ENCODE measurements at regions not wholly inside any gene's neighbourhood (a gene's known extent, or its start where the extent isn't known, plus 50 kb on each side); places are given as distances from the start of the nearest gene placed in this dataset.

DNA sequence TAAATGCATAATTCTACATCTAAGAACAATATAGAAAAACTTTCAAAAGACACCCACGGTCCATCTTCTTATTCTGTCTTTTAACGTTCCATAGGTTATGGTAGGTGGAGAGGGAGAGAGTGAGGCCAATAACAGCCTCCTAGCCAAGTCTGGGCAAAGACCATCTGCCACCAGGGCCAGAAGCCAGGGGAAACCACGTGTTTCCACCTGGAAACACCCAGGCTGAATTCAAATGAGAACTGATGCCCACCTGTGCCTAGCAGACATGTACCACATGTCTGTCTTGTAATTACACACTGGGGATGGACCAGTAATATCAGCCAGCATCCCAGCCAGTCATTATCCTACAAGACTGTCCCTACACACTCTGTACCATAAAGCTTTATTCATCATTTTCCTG is 1573.1 kb downstream of the EFNB2 start:
- H3K4me3 ChIP-seq, result no peak overlapping the region
- DNase-seq (ENCODE audit: extremely low spot score), result no peak
- H3K27ac ChIP-seq (replicated peaks in 1 of 4), result no peak overlapping the region
- 76% methylated on average over 3 of the region's 3 CpGs for WGBS
- no peaks in the 10 kb centered on the region for H3K27me3 ChIP-seq
- no peaks in the 10 kb centered on the region for H3K36me3 ChIP-seq
- no peaks in the 10 kb centered on the region for H3K9me3 ChIP-seq
- TF ChIP-seq, protein P1, sequence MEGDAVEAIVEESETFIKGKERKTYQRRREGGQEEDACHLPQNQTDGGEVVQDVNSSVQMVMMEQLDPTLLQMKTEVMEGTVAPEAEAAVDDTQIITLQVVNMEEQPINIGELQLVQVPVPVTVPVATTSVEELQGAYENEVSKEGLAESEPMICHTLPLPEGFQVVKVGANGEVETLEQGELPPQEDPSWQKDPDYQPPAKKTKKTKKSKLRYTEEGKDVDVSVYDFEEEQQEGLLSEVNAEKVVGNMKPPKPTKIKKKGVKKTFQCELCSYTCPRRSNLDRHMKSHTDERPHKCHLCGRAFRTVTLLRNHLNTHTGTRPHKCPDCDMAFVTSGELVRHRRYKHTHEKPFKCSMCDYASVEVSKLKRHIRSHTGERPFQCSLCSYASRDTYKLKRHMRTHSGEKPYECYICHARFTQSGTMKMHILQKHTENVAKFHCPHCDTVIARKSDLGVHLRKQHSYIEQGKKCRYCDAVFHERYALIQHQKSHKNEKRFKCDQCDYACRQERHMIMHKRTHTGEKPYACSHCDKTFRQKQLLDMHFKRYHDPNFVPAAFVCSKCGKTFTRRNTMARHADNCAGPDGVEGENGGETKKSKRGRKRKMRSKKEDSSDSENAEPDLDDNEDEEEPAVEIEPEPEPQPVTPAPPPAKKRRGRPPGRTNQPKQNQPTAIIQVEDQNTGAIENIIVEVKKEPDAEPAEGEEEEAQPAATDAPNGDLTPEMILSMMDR (IDR thresholded peaks at IDR 0.05), result no peak
- TF ChIP-seq POLR2A (IDR thresholded peaks at IDR 0.05; ENCODE audit: low read depth), result no peak
- no peak for TF ChIP-seq EP300 (IDR thresholded peaks at IDR 0.05)
- TF ChIP-seq POLR2AphosphoS5 (IDR thresholded peaks at IDR 0.05), result no peak
- intact Hi-C loops (cut with DNase I), result no loop called here
- no peaks in the 10 kb centered on the region for H3K4me1 ChIP-seq

DNA sequence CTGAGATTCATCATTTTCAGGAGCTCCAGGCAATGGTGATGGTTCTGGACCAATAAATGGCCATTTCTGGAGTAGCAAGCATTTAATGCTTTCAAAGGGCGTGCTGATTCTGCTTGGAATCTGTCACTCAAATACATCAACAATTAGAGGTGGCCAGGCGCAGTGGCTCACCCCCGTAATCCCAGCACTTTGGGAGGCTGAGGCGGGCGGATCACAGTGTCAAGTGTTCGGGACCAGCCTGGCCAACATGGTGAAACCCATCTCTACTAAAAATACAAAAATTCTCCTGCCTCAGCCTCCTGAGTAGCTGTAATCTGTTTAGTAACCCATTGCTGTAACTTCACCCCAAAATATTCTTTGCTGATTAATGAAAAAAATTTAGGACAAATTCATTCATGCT is 1574.2 kb downstream of the EFNB2 start:
- WGBS, result 91% methylated on average over 6 of the region's 6 CpGs
- H3K36me3 ChIP-seq, result no peaks in the 10 kb centered on the region
- H3K4me1 ChIP-seq, result no peaks in the 10 kb centered on the region
- TF ChIP-seq, protein P1 (IDR thresholded peaks at IDR 0.05), result no peak
- no peak for TF ChIP-seq POLR2A (IDR thresholded peaks at IDR 0.05; ENCODE audit: low read depth)
- no peak for TF ChIP-seq EP300 (IDR thresholded peaks at IDR 0.05)
- TF ChIP-seq POLR2AphosphoS5 (IDR thresholded peaks at IDR 0.05), result no peak
- H3K27me3 ChIP-seq, result no peaks in the 10 kb centered on the region
- no peak for DNase-seq (ENCODE audit: extremely low spot score)
- no peak overlapping the region for H3K27ac ChIP-seq (replicated peaks in 1 of 4)
- intact Hi-C loops (cut with DNase I), result no loop called here
- no peak overlapping the region for H3K4me3 ChIP-seq
- H3K9me3 ChIP-seq, result no peaks in the 10 kb centered on the region

DNA sequence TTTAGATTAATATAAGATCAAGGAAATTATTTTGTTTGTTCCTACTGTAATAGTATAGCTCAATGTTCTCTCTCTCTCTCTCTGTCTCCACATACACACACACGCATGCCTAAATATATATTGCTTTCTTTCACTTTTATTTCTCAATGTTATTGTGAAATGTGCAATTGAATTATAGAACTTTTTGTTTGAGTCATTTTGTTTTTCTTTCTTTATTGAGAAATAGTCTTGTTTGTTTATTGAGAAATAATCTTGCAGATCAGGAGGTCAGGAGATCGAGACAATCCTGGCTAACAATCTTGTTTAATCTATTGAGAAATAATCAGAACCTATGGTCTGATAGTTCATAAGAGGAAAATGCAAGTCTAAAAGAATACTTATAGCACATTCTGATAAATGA is 1581.3 kb downstream of the EFNB2 start:
- H3K27me3 ChIP-seq, result no peaks in the 10 kb centered on the region
- H3K9me3 ChIP-seq, result no peaks in the 10 kb centered on the region
- H3K4me3 ChIP-seq, result no peak overlapping the region
- H3K36me3 ChIP-seq, result no peaks in the 10 kb centered on the region
- no peaks in the 10 kb centered on the region for H3K4me1 ChIP-seq
- no peak for DNase-seq (ENCODE audit: extremely low spot score)
- H3K27ac ChIP-seq (replicated peaks in 1 of 4), result no peak overlapping the region
- no peak for TF ChIP-seq POLR2A (IDR thresholded peaks at IDR 0.05; ENCODE audit: low read depth)
- no peak for TF ChIP-seq POLR2AphosphoS5 (IDR thresholded peaks at IDR 0.05)
- no peak for TF ChIP-seq EP300 (IDR thresholded peaks at IDR 0.05)
- TF ChIP-seq, protein P1 (IDR thresholded peaks at IDR 0.05), result no peak
- intact Hi-C loops (cut with DNase I), result no loop called here
- WGBS, result 82% methylated on average over 2 of the region's 2 CpGs

DNA sequence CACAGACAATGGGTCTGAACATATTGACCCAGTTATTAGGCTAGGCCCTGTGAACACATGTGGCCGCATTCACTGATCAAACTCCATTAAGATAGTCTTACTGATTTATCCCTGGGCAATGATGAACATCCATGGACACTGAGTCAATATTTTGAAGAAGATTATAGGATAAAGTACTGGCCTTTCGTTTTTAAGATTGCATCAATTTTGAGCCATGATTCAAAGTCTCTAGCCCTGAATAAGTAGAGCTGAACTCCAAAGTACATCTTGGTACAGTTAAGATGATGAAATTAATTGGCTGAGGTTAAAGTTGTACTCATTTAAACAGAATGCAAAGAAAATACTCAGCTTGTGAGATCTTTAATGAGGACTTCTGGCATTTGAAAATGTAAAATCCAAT is 1581.9 kb downstream of the EFNB2 start:
- intact Hi-C loops (cut with DNase I), result no loop called here
- no peak for DNase-seq (ENCODE audit: extremely low spot score)
- no peak for TF ChIP-seq POLR2A (IDR thresholded peaks at IDR 0.05; ENCODE audit: low read depth)
- TF ChIP-seq EP300 (IDR thresholded peaks at IDR 0.05), result no peak
- TF ChIP-seq POLR2AphosphoS5 (IDR thresholded peaks at IDR 0.05), result no peak
- TF ChIP-seq, protein P1 (IDR thresholded peaks at IDR 0.05), result no peak
- Histone ChIP-seq H3K27me3 (no peaks in the 10 kb centered on the region), H3K36me3 (no peaks in the 10 kb centered on the region), H3K27ac (replicated peaks in 1 of 4) (no peak overlapping the region), H3K9me3 (no peaks in the 10 kb centered on the region), H3K4me3 (no peak overlapping the region), H3K4me1 (no peaks in the 10 kb centered on the region)
- WGBS, result 79% methylated on average over 2 of the region's 2 CpGs

Measured in esophagus muscularis mucosa (tissue), 4 donors.